OCI-LY3 (cell line): ENCODE measurements at regions not wholly inside any gene's neighbourhood (a gene's known extent, or its start where the extent isn't known, plus 50 kb on each side); places are given as distances from the start of the nearest gene placed in this dataset.

ENCODE experiments used
- EZH2phosphoT487 ChIP-seq: fragments of 200-600 bp; shearing (Covaris generic); IDR thresholded peaks from 2 replicates; pipeline ENCODE4 v1.6.1; 2018; ENCODE audit warnings: antibody characterized with exemption, mixed run types, low read depth
- TF ChIP-seq, protein P1 (sequence below): fragments of 200-600, 300-600 bp; sonication (generic); IDR thresholded peaks from 2 replicates; pipeline ENCODE4 v1.5.1; 2014; ENCODE audit warnings: antibody characterized with exemption, low read length, low read depth

DNA sequence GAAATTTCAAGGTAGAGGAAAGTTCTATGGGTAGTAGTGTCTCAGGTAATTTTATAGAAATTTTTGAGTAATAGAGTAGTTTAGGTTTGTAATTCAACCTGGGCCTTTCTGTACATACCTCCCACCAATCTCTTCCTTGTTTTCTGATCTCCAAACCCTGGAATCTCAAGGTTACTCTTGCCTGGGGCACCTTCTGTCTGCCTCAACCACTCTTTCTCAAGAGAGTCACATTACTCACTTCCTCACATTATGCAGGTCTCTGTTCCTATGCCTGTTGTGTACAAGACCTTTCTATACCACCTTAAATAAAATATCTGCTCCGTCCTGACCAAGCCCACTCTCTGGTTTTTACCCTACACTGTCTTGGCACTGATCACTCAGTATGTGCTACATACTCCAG, 412.6 kb upstream of the CTNND2 start:
- TF ChIP-seq, protein P1, sequence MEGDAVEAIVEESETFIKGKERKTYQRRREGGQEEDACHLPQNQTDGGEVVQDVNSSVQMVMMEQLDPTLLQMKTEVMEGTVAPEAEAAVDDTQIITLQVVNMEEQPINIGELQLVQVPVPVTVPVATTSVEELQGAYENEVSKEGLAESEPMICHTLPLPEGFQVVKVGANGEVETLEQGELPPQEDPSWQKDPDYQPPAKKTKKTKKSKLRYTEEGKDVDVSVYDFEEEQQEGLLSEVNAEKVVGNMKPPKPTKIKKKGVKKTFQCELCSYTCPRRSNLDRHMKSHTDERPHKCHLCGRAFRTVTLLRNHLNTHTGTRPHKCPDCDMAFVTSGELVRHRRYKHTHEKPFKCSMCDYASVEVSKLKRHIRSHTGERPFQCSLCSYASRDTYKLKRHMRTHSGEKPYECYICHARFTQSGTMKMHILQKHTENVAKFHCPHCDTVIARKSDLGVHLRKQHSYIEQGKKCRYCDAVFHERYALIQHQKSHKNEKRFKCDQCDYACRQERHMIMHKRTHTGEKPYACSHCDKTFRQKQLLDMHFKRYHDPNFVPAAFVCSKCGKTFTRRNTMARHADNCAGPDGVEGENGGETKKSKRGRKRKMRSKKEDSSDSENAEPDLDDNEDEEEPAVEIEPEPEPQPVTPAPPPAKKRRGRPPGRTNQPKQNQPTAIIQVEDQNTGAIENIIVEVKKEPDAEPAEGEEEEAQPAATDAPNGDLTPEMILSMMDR: no peak
- no peak for TF ChIP-seq EZH2phosphoT487
